KBM-7 (cell line): ENCODE measurements at regions not wholly inside any gene's neighbourhood (a gene's known extent, or its start where the extent isn't known, plus 50 kb on each side); places are given as distances from the start of the nearest gene placed in this dataset.
A peak's percentile ranks its signal among the peaks of the same experiment; 100 is the strongest.
"Not testable (repeated sequence)": the region's sequence is repeated elsewhere in the genome, so short reads cannot be mapped to it uniquely, and the experiment has no call there.

Source experiments
- DNase-seq: peaks from one replicate; pipeline ENCODE4 v3.0.0-alpha.2; 2015
- in situ Hi-C: fragments of 300-500 bp; cut with MboI; formaldehyde crosslinking; loops from 2 replicates; pipeline ENCODE4 v1.14.3; 2020; ENCODE audit warnings: low sequenced_read_pairs, low pct_unique_long_range_greater_than_20kb, mixed read lengths

DNA sequence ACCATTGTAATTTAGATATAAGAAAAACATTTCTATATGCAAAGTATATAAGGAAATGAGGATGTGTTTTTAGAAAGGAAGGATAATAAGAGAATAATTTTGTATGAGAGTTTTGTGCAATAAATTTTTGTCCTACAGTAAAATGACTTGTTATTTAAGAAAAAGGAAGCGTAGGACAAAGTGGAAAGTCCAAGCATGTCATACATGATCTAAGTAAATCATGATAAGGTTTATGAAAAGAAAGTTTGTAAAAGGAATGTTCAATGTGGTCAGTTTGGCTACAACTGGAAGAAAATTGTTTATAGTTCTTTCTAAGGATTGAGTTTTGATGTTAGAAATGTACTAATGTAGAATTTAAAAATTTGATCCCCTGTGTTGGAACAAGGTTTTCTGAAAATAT, 222.3 kb downstream of the KATNAL1 start:
- DNase-seq: no peak
- in situ Hi-C loops: no loop called here

- DNase-seq: no peak
- in situ Hi-C loops: no loop called here
Observed at GRCh38 chr13:30082391-30082790, 225.0 kb downstream of the KATNAL1 start.

DNA sequence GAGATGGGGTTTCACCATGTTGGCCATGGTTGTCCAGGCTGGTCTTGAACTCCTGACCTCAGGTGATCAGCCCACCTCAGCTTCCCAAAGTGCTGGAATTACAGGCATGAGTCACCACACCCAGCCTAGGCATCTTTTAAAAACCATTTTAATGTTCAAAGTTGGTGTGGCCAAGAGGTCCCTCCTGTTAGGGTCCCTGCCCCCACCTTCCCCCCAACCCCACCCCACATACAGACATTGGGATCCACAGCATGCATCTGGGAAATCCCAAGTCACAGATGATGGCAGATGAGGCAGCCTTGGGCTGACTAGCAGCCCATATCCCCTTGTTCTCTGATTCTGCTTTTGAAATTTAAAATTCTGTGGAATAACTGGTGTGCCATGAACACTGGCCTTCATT, 226.0 kb downstream of the KATNAL1 start:
- in situ Hi-C loops: no loop called here
- DNase-seq: no peak

DNA sequence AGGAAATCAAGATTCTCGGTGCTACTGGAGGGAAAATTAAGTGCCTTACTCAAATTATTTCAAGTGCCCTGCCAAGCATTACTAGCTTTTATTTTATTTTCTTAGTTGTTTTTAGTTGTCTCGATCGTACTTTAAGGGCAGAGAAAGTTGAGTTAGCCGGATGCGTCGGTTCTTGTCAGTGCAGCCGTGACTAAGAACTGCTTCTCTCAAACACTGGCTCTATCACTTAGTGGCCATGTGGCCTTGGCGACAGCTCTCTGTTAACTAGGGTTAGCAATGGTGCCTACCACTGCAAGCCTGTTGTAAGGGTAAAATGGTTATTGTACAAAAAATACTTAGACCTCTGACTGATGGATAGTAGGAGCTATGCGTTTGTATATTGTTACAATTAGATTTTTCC, 227.8 kb downstream of the KATNAL1 start:
- in situ Hi-C loops: no loop called here
- DNase-seq: no peak

GRCh38 chr13:30078059-30078458, 227.6 kb upstream of the UBL3 start:
- in situ Hi-C loops: no loop called here
- DNase-seq: no peak

- DNase-seq: no peak
- in situ Hi-C loops: no loop called here
Observed at GRCh38 chr13:30077240-30077735, 226.9 kb upstream of the UBL3 start.

- DNase-seq: no peak
- in situ Hi-C loops: no loop called here
Observed at GRCh38 chr13:30074955-30075614, 224.7 kb upstream of the UBL3 start.

GRCh38 chr13:30074431-30074830, 224.0 kb upstream of the UBL3 start:
- in situ Hi-C loops: no loop called here
- no peak for DNase-seq

GRCh38 chr13:30072818-30073186, 222.4 kb upstream of the UBL3 start:
- DNase-seq: no peak
- in situ Hi-C loops: no loop called here

GRCh38 chr13:30071969-30072817, 221.8 kb upstream of the UBL3 start:
- no peak for DNase-seq
- in situ Hi-C loops: no loop called here

DNA sequence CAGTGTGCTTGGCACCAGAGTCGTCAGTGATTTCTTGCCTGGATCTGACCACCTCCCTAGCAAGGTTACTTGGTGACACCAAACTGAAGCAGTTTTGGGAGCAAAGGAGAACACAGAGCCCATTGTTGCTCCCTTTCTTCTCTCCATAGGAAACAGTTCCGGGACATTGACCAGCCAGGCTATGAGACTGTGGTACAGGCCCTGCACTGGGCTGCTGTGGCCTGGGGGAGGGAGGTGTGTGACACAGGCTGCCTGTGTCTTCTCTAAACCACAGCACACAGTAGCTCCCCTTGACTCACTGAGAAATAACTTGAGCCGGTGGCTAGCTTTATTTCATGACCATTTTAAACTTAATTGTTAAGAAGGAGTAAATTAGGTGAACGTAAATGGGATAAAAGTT, 214.8 kb upstream of the UBL3 start:
- in situ Hi-C loops: no loop called here

GRCh38 chr13:30063892-30064291, 213.5 kb upstream of the UBL3 start:
- DNase-seq: no peak
- in situ Hi-C loops: no loop called here

More for the DNA sequence above, 214.8 kb upstream of the UBL3 start:
- no peak for DNase-seq

DNA sequence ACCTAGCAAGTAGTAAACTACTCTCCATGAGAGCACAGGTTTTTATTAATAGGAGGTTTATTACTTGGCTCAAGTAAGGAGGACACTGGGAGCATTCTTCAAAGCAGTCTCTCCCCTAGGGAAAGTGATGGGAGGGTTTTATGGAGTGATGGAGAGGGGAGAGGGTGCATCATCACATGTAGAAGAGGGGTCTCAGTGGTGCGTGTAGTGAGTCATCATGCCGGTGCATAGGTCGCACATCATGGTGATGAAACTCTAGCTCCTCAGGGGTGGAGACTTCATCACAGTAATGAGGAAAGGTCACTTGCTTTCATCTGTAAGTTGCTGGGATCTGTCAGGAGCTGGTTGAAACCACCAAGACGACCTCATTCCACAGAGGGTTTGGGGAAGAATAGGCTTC, 210.8 kb upstream of the UBL3 start:
- no peak for DNase-seq
- in situ Hi-C loops: no loop called here

- in situ Hi-C loops: no loop called here
- no peak for DNase-seq
Observed at GRCh38 chr13:30058429-30058828, 208.0 kb upstream of the UBL3 start.

DNA sequence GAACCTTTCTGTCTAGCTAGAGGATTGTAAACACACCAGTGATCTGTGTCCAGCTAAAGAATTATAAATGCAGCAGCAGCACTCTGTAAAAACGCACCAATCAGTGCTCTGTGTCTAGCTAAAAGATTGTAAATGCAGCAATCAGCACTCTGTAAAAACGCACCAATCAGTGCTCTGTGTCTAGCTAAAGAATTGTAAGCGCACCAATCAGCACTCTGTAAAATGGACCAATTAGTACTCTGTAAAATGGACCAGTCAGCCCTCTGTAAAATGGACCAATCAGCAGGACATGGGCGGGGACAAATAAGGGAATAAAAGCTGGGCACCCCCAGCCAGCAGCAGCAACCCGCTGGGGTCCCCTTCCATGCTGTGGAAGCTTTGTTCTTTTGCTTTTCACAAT, 204.1 kb upstream of the UBL3 start:
- DNase-seq, in situ Hi-C loops: not testable (repeated sequence)

DNA sequence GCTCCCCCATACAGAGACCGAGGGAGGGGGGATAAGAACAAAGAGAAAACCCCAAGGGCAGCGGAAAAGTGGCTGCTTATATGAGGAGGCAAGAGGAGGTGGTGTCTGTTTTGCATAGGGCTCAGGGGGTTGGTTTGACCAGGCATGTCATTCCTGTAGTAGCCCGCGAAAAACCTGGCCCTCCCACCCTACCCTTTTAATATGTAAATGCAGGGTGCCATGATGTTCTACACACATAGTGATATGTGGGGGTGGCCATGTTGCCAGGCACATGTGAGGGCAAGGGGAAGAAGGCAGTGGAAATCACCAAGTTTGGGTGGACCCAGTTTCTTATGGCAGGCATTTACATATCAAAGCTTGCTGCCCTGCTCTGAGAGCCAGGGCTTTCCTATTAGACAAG, 203.5 kb upstream of the UBL3 start:
- DNase-seq: no peak
- in situ Hi-C loops: no loop called here

- DNase-seq: peak; percentile 86
- in situ Hi-C loops: no loop called here
Observed at GRCh38 chr13:30052120-30052519, 201.7 kb upstream of the UBL3 start.

GRCh38 chr13:30051531-30052060, 201.2 kb upstream of the UBL3 start:
- in situ Hi-C loops: no loop called here
- DNase-seq: peak; percentile 15

- DNase-seq: no peak
Observed at GRCh38 chr13:30049692-30050091, 199.3 kb upstream of the UBL3 start.

DNA sequence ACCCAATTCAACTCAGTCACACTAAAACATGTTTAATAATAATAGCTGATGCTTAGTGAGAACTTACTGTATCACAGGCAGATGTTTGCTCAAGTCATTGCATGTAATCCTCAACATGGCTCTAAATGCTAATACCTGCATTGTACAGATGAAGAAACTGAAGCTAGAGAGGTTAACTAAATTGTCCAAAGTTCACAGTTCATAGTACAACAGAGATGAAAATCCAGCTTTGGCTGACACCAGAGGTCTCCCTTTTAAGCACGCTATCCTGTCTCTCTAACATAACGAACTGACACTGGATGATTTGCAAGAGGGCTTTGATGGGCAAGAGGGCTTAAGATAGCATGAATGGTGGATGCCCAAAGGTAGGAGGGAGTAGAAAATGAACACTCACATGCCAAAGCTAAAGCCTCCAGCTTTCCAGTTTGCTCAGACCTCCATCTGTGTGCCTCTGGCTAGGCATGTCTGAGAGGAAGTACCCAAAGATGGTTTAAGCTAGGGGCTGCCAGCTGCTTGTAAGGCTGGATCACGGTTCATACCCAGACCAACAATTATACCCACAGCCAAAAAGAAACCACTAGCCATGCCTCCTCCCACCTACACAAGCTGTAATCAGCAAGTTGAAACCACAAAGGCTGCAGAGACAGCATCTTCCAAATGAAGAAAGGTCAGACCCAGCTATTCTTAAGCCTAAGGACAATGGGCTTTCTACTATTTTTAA, 196.9 kb upstream of the UBL3 start:
- peak; percentile 67 for DNase-seq
- in situ Hi-C loops: no loop called here

More at GRCh38 chr13:30049692-30050091, 199.3 kb upstream of the UBL3 start:
- in situ Hi-C loops: no loop called here
